ENCODE measurements at regions not wholly inside any gene's neighbourhood (a gene's known extent, or its start where the extent isn't known, plus 50 kb on each side); places are given as distances from the start of the nearest gene placed in this dataset.

DNA sequence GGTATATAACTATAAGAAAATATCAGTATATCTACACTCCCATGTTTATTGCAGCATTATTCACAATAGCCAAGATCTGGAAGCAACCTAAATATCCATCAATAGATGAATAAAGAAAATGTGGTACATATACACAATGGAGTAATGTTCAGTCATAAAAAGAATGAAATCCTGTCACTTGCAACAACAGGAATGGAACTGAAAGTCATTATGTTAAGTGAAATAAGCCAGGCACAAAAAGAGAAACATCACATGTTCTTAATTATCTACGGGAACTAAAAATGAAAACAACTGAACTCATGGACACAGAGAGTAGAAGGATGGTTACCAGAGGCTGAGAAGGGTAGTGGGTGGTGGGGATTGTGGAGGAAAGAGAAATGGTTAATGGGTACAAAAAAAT is 665.2 kb downstream of the TBC1D4 start:
- TF ChIP-seq IRF4 (IDR thresholded peaks at IDR 0.05; ENCODE audit: low read depth, low read length): no peak
- peak; percentile 63 for TF ChIP-seq MTA2 (IDR thresholded peaks at IDR 0.05; ENCODE audit: low read depth)
- intact Hi-C loops (cut with micrococcal nuclease; ENCODE audit: unreplicated experiment) (no loop called here), in situ Hi-C loops (cut with MboI) (no loop called here)
- H3K4me1 ChIP-seq (ENCODE audit: control insufficient read depth, insufficient read depth, low read length): no peaks in the 10 kb centered on the region
- no peak overlapping the region for H2AFZ ChIP-seq (ENCODE audit: control insufficient read depth, low read depth, low read length)
- H3K36me3 ChIP-seq (ENCODE audit: control insufficient read depth in 2 of 2, insufficient read depth in 2 of 2, low read length in 1 of 2): no peaks in the 10 kb centered on the region
- ChIA-PET RAD21 (ENCODE audit: unreplicated experiment) (no interaction called here), CTCF (no interaction called here), SMC1A (ENCODE audit: uncharacterized antibody, unreplicated experiment) (no interaction called here), POLR2A (no interaction called here)
- H4K20me1 ChIP-seq (ENCODE audit: control insufficient read depth, insufficient read depth): no peaks in the 10 kb centered on the region
- no peak overlapping the region for H3K27ac ChIP-seq (ENCODE audit: control insufficient read depth, insufficient read depth)
- ATAC-seq (no peak), FAIRE-seq (no peak), DNase-seq (ENCODE audit: low read depth, low spot score) (no peak)
- no peaks in the 10 kb centered on the region for H3K9me3 ChIP-seq (replicated peaks; ENCODE audit: control insufficient read depth, insufficient read depth, low read length)
- WGBS (ENCODE audit: insufficient coverage, insufficient replicate concordance, low lambda C conversion rate, missing lambda C conversion rate): 0% methylated on average over 1 of the region's 1 CpG
- no peaks in the 10 kb centered on the region for H3K79me2 ChIP-seq (ENCODE audit: control insufficient read depth, insufficient read depth, low read length)
- no TSS peak for BruUV-seq (replicated peaks)
- no peak overlapping the region for H3K4me2 ChIP-seq (ENCODE audit: control insufficient read depth, insufficient read depth)
- H3K9ac ChIP-seq (ENCODE audit: control insufficient read depth, insufficient read depth, low read length): no peak overlapping the region
- H3K4me3 ChIP-seq: no peak overlapping the region
- H3K27me3 ChIP-seq (replicated peaks in 1 of 2; ENCODE audit: control insufficient read depth in 2 of 2, insufficient read depth in 2 of 2, low read length in 1 of 2): no peaks in the 10 kb centered on the region

GRCh38 chr13:74796157-74796556 is 662.0 kb upstream of the KLF12 start:
- SMC1A ChIA-PET (ENCODE audit: uncharacterized antibody, unreplicated experiment): no interaction called here

More at GRCh38 chr13:74796157-74796556, 662.0 kb upstream of the KLF12 start:
- Histone ChIP-seq H3K9me3 (replicated peaks; ENCODE audit: control insufficient read depth, insufficient read depth, low read length) (no peaks in the 10 kb centered on the region), H3K4me3 (no peak overlapping the region), H3K27me3 (replicated peaks in 1 of 2; ENCODE audit: control insufficient read depth in 2 of 2, insufficient read depth in 2 of 2, low read length in 1 of 2) (no peaks in the 10 kb centered on the region), H3K36me3 (ENCODE audit: control insufficient read depth in 2 of 2, insufficient read depth in 2 of 2, low read length in 1 of 2) (no peaks in the 10 kb centered on the region), H2AFZ (ENCODE audit: control insufficient read depth, low read depth, low read length) (no peak overlapping the region), H3K79me2 (ENCODE audit: control insufficient read depth, insufficient read depth, low read length) (no peaks in the 10 kb centered on the region), H3K4me1 (ENCODE audit: control insufficient read depth, insufficient read depth, low read length) (no peaks in the 10 kb centered on the region), H3K27ac (ENCODE audit: control insufficient read depth, insufficient read depth) (no peak overlapping the region), H4K20me1 (ENCODE audit: control insufficient read depth, insufficient read depth) (no peaks in the 10 kb centered on the region), H3K9ac (ENCODE audit: control insufficient read depth, insufficient read depth, low read length) (no peak overlapping the region), H3K4me2 (ENCODE audit: control insufficient read depth, insufficient read depth) (no peak overlapping the region)
- DNase-seq (ENCODE audit: low read depth, low spot score): no peak
- in situ Hi-C loops (cut with MboI): no loop called here
- ChIA-PET POLR2A (no interaction called here), CTCF (no interaction called here), RAD21 (ENCODE audit: unreplicated experiment) (no interaction called here)
- BruUV-seq (replicated peaks): no TSS peak
- 10% methylated on average over 2 of the region's 2 CpGs for WGBS (ENCODE audit: insufficient coverage, insufficient replicate concordance, low lambda C conversion rate, missing lambda C conversion rate)
- no peak for FAIRE-seq
- intact Hi-C loops (cut with micrococcal nuclease; ENCODE audit: unreplicated experiment): no loop called here
- no peak for ATAC-seq
- TF ChIP-seq, protein P1, sequence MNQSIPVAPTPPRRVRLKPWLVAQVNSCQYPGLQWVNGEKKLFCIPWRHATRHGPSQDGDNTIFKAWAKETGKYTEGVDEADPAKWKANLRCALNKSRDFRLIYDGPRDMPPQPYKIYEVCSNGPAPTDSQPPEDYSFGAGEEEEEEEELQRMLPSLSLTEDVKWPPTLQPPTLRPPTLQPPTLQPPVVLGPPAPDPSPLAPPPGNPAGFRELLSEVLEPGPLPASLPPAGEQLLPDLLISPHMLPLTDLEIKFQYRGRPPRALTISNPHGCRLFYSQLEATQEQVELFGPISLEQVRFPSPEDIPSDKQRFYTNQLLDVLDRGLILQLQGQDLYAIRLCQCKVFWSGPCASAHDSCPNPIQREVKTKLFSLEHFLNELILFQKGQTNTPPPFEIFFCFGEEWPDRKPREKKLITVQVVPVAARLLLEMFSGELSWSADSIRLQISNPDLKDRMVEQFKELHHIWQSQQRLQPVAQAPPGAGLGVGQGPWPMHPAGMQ (IDR thresholded peaks at IDR 0.05; ENCODE audit: borderline replicate concordance): no peak
- TF ChIP-seq NR2C2 (IDR thresholded peaks at IDR 0.05; ENCODE audit: borderline replicate concordance, control insufficient read depth, insufficient read length, low read depth): no peak
- TF ChIP-seq BCL11A (IDR thresholded peaks at IDR 0.05; ENCODE audit: low read depth, low read length): no peak
- TF ChIP-seq BHLHE40 (IDR thresholded peaks at IDR 0.05; ENCODE audit: borderline replicate concordance in 1 of 2, low read depth in 2 of 2, low read length in 1 of 2): no peak
